ENCODE measurements at regions not wholly inside any gene's neighbourhood (a gene's known extent, or its start where the extent isn't known, plus 50 kb on each side); places are given as distances from the start of the nearest gene placed in this dataset.
"Not testable (repeated sequence)": the region's sequence is repeated elsewhere in the genome, so short reads cannot be mapped to it uniquely, and the experiment has no call there.

- DNase-seq = peak; percentile 61
Observed at GRCh38 chr3:99586701-99587100, 51.7 kb upstream of the COL8A1 start.

GRCh38 chr3:99579965-99580364 lies 58.4 kb upstream of the COL8A1 start:
- DNase-seq = no peak

GRCh38 chr3:99579246-99579645 lies 59.1 kb upstream of the COL8A1 start:
- peak; percentile 88 for DNase-seq

DNA sequence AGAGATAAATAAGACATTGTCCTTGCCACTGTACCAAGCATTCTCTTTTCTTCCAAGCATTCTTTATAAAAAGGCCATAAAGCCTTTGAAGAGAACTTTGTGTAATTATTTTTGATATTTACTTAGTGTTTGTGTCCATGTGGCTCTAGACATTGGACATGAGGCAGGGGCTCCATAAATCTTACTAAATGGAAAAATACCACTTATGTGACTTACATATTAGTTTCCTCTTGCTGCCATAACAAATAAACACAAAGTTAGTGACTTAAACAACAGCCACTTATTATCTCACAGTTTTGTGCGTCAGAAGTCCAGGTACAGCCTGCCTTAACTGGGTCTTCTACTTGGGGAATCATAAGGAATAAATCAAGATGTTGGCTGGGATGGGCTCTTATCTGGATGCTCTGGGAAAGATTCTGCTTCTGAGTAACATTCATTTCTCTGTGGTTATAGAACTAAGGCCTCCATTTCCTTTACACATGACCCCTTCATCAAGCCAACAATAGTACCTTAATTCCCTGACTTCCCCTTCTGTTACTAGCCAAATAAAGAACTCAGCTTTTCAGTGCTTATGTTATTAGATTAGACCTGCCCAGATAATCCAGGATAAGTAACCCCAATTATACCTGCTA lies 59.9 kb upstream of the COL8A1 start:
- no peak for DNase-seq

- DNase-seq = peak; percentile 45
Observed at GRCh38 chr3:99576904-99577559, 61.4 kb upstream of the COL8A1 start.

- DNase-seq = no peak
Observed at GRCh38 chr3:99575683-99576082, 62.7 kb upstream of the COL8A1 start.

- no peak for DNase-seq
Observed at GRCh38 chr3:99570061-99570460, 68.3 kb upstream of the COL8A1 start.

DNA sequence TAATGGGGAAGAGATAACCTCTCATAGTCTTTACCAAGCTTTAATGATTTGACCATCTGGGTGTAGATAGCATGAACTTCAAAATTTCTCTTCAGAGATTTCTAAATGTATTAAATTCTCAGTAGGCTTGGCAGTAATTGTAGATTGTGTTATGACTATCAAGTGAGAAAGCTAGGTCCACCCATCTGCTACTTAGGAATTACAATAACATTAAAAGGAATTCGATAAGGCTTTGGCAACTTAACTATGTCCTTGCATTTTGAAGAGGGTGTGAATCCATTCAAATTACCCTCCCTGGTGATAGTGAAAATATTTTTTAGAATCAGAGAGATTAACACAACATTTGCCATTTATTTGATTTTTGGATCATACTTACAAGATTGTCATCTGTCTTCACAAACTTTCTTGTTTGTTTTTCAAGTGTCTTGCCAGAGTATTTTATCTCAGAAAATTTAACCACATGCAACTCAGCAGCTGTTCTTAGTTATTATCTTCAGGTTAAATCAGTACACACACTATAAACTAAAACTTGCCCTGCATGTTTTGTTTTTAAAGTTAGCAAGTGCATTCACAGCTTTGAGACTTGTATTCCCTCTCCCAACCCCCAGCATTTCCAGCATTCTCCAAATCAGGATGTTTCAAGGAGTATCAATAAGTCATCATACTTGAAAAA lies 69.6 kb upstream of the COL8A1 start:
- no peak for DNase-seq

DNA sequence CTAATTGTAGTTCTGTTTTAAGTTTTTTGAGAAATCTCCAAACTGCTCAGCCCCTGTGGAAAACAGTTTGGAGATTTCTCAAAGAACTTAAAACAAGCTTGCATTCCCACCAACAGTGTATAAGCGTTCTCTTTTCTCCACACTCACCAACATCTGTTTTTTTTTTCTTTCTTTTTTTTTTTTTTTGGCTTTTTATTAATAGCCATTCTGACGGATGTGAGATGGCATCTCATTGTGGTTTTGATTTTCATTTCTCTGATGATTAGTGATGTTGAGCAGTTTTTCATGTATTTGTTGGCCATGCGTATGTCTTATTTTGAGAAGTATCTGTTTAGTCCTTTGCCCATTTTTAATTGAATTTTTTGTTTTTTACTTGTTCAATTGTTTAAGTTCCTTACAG lies 73.1 kb upstream of the COL8A1 start:
- DNase-seq = peak; percentile 71

DNA sequence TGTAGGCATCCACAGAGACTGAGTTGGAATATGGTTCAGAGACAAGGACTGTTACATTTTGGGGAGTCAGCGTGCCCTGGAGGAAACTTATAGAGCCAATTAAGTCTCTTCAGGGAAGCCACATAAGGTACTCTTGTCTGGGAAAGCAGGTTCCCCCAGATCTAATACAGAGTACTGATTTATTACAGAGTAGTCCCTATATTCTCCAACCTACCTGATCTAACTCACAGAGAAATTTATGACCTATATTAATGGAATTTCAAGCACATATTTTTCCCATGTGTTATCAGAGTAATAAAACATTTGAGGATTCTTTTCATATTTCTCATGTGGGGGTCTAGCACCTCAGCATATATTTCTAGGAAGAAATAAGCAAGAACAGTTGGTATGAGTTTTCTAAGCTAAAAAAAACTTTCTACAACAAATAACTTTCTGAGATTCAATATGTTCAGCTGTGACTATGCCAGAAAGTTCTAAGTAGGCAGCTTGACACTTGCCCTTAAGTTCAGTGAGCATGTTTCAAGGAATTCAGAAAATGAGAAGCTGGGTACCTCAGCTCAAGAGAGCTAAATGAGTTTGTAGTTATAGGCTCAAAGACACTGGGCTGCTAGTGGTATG lies 75.3 kb upstream of the COL8A1 start:
- DNase-seq = peak; percentile 89

DNA sequence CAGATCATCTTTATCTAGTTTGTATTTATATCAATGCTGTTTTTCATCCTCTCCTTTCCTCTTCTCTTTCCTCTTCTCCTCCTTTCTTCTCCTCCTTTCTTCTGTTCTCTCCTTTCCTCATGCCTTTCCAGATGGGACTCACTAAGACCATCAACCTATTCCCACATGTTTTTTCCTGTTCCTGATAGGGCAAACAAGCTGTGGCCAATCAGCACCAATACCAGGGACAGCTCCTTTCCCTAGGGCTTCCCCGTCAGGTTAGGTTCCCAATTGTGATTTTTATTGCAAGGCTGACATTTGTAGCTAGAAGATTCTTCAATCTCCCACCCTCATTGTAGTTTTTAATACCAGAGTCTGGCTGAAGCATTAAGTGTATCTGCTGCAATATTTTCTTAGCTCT lies 76.3 kb upstream of the COL8A1 start:
- DNase-seq = peak; percentile 53

GRCh38 chr3:99561056-99561455 lies 77.3 kb upstream of the COL8A1 start:
- no peak for DNase-seq

GRCh38 chr3:99559196-99559595 lies 79.2 kb upstream of the COL8A1 start:
- DNase-seq = no peak

DNA sequence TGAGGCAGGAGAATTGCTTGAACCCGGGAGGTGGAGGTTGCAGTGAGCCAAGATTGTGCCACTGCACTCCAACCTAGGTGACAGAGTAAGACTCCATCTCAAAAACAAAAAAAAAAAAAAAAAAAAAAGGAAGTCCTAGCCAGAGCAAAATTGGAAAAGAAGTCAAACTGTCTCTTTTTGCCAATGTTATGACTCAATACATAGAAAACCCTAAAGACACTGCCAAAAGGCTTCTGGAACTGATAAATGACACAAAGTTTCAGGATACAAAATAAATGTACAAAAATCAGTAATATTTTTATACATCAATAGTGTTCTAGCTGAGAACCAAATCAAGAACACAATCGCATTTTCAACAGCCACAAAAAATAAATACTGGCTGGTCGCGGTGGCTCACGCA lies 82.5 kb upstream of the COL8A1 start:
- not testable (repeated sequence) for DNase-seq

GRCh38 chr3:99551520-99551919 lies 86.9 kb upstream of the COL8A1 start:
- no peak for DNase-seq

- DNase-seq = peak; percentile 49
Observed at GRCh38 chr3:99549957-99550603, 88.3 kb upstream of the COL8A1 start.

GRCh38 chr3:99549220-99549619 lies 89.2 kb upstream of the COL8A1 start:
- no peak for DNase-seq

GRCh38 chr3:99548674-99549073 lies 89.7 kb upstream of the COL8A1 start:
- DNase-seq = no peak

- no peak for DNase-seq
Observed at GRCh38 chr3:99545941-99546580, 92.3 kb upstream of the COL8A1 start.

DNA sequence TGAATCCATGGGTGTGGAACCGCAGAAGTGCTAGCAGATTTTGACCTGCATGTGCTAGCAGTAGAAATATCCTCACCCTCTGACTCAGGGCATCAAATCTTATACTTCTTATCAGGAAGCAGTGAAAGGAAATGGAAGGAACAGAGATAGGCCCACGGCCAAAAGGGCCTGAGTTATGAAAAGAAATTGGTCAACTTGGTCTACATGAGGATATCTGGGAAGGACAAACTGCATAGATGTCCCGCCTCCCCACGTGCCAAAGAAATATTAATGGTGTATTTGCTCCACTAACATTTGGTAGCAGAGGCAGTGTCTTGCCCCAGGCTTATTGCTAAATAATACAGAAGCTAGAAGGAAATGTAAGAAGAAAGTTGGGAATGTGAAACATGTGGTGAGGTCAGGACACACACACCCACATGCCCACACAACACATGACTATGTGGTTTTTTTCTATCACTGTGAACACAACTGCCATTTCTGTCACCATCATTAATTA lies 93.6 kb upstream of the COL8A1 start:
- peak; percentile 52 for DNase-seq

DNA sequence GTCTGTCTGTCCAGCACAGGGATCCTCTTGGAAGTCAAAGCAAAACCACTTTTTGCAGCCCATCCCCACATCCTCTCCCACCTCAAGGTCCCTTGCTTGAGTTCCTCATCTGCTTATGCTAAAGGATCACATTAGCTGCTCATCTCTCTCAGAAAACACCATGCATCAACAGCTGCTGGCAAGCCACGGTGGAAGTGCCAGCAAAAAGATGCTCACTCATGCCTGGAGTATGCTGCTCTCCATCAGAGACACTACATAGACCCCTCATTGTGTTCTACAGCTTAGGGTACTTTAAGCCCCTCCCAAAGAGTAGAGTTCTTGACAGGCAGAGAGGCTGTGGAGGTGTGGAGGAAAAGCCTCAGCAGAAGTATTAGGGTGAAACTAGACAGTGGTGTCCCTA lies 94.6 kb upstream of the COL8A1 start:
- DNase-seq = no peak

DNA sequence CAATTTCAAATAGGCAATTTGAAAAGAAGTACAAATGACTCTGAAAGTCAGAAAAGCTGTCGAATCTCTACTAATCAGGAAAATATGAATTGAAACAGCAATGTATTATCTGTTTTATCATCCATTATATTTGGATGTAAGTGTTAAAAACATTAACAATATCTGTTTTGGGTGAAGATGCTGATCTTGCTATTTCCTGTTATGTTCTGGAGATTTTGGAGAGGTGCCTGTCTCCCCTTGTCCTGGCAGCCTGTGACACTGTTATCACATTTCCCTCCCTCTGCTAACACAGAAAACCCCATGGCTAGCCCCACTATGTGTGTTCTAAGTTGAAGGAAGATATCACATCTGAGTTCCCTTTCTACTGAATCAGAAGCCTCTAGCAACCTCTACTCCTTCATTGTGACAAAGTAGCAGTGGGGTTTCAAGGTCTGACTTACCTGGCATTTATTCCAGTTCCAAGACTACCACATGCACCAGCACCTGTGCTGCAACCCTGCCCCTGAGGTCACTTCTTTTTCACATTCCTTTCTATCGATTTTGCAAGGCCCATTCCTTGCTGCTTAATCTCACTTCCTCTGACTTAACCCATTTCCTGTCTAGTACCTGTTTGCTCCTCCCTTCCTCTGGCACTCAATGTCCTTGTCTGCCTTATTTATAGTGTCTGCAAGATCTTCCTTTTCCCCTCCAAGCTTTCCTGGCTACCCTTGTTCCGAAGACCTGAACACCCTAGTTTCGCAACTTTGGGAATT lies 95.5 kb upstream of the COL8A1 start:
- no peak for DNase-seq
